GM18499 (cell line): ENCODE measurements at regions not wholly inside any gene's neighbourhood (a gene's known extent, or its start where the extent isn't known, plus 50 kb on each side); places are given as distances from the start of the nearest gene placed in this dataset.
"Not testable (repeated sequence)": the region's sequence is repeated elsewhere in the genome, so short reads cannot be mapped to it uniquely, and the experiment has no call there.

Source experiments
- ATAC-seq: cut with Tn5 transposase; IDR thresholded peaks from one replicate; pipeline ENCODE4 v1.9.1; 2021; ENCODE audit warnings: moderate number of reproducible peaks; ENCODE audit not compliant: insufficient read depth, unreplicated experiment

GRCh38 chr14:53751650-53752049, 205.0 kb downstream of the BMP4 start:
- no peak for ATAC-seq

DNA sequence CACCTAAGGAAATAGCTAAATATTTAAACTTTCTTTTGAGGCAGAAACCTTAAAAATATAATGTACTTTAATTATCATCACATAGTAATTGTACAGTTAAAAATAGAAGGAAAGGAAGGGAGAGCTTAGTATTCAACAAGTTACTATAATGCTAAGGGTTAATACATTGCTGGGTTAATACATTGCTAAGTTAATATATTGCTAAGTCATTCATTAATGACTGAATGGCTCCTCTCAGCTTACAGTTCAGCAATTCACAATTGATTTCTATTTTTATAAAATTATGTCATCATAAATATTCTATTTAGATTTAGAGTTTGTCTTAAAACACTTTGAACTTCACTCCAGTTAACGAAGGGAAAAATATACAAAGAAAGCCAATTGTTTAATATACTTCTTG, 207.9 kb downstream of the BMP4 start:
- ATAC-seq = no peak

DNA sequence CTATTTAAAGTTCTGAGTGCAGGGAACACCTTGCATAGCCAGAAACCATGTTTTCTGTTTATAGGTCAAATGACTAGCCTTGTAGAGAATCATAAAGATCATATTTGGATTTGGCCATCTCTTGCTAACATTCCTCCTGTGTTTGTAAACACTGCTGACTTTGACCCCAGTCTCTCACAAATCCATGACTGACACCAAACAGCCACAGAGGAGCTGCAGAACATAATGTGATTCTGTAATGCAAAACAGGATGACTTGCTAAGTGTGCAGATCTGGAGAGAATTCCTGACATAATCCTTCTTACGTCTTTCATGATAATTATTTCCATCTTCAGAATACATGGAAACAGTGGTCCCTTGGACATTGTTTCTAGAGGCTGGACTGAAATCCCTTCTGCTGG, 211.8 kb downstream of the BMP4 start:
- ATAC-seq = no peak

GRCh38 chr14:53743371-53743770, 213.3 kb downstream of the BMP4 start:
- ATAC-seq = no peak

GRCh38 chr14:53742233-53742620, 214.4 kb downstream of the BMP4 start:
- ATAC-seq = no peak

DNA sequence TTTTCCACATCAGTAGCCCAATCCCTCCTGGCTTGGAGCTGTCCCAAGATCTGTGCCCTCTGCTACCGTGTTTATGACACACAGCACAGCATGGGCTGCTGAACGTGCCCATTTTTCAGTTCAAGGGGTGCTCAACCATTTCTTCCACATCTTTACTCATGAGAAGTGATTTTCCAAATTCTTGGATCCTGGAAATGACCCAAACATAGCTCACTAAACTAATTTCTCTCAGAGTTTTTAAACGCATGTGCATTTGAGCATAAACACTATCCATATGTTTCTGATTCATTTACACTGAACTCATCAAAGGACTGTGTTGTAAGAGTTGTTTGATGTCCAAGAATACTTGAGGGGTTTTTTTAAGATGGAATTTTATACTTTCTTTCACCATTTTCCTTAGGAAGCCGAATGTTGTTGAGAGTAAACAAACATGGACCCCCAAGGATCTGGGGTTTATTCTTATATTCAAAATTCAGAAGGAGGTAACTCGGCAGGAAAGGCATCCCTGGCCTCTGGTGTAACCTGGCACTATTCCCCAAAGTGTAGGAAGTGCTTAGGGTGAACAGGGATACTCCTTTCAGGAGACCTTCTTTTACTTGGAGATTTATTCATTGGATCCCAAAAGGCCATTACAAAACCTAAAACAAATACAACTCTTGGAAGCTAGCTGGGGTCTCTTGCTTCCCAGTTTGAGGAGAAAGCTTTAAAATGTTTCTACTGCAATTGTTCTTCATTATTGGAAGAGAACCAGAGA, 215.0 kb downstream of the BMP4 start:
- no peak for ATAC-seq

- no peak for ATAC-seq
These were observed 216.1 kb downstream of the BMP4 start for GRCh38 chr14:53740570-53740969.

GRCh38 chr14:53735916-53736315, 220.7 kb downstream of the BMP4 start:
- no peak for ATAC-seq

- no peak for ATAC-seq
These were observed 233.4 kb downstream of the BMP4 start for GRCh38 chr14:53723221-53723620.

DNA sequence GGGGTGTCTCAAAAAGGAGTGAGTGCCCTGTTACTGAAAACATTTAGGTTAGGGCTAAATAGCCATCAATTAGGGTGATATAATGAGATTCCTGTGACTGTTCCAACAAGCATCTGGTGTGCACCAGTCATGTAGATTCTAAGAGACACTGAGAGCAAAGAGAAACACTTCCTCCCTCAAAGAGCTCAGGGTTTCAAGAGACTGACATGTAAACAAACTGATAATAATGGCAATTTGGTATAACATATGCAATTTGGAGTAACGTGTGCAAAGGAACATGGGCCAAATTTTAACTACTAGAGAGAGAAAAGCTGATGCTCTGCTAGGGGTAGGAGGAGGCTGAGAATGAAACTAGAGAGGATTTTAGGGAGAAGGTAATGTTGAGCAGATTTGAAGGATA, 237.1 kb downstream of the BMP4 start:
- ATAC-seq = no peak

- ATAC-seq = no peak
These were observed 240.0 kb downstream of the BMP4 start for GRCh38 chr14:53716578-53716977.

DNA sequence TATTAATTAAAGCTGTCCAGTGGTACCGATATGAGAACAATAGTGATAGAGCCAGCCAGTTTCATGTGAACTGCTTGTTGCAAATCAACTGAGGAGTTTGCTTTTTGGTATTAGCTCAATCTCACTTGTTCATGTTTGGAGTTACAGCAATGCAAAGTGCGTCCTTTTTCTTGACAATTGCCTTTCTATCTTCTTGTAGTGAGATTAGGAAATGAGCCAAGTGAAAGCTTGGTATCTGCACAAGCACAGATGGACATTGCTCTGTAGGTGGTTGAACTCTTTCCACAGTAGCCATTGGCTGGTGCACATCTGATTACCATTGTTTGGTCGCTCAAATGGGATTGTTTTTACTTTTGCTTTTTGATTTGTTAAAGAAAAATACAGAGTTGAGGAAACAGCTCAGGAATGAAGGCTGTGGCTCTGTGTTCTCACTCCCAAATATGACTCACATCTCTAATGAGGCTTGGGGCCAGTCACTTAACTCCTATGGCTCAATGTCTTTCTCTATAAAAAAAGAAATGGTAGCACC, 241.4 kb downstream of the BMP4 start:
- ATAC-seq = no peak

DNA sequence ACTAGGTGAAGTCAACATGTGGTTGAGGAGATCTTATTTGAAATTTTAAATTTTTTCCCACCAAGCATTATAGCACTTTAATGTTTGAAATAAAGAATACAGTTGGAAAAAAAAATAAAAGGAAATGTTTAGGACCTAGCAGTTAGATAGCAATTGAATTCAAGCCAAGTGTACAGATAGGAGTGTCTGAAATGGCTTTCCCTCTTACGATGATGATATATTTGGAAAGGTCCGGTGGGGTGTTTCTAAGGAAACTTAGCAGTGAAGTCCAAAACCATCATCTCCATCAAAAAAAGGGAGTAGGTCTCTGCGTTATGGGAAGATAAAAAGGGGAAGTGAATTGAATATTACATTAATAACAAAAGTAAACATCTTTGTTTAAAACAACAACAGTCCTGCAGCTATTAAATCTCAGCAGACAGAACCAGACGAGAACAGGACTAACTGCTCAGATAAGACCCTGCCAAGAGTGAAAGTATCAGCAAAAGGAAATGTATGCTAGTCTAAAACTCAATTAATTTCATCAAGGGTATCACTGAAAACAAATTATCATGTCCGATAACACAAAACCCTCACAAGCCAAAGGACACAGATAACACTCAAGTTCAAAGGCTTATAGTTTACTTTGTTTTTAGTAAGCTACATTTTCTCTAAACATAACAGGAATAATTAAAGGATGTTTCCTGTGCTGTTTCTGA, 242.0 kb downstream of the BMP4 start:
- no peak for ATAC-seq

- ATAC-seq = not testable (repeated sequence)
These were observed 243.7 kb downstream of the BMP4 start for GRCh38 chr14:53712901-53713300.

- no peak for ATAC-seq
These were observed 245.4 kb downstream of the BMP4 start for GRCh38 chr14:53711205-53711604.

- no peak for ATAC-seq
These were observed 246.0 kb downstream of the BMP4 start for GRCh38 chr14:53710615-53711014.

- no peak for ATAC-seq
These were observed 247.2 kb downstream of the BMP4 start for GRCh38 chr14:53709381-53709780.

DNA sequence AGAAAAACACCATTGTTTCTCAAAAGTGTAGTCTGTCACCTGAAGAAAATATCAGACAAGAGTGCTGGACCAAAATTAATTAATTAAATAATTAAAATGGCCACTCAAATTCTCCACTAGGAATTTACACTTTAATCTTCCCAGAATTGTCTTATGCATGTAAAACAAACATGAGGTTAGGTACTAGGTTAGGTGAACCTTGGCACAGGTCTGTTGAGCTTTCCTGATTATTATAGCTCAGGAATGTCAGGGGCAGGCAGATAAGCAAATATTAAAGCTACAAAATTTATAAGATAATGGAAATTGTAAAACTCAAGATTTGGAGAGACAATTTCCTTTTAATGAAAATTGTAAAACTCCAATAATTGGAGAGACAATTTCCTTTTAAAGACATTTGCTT, 253.2 kb downstream of the BMP4 start:
- ATAC-seq = no peak

- no peak for ATAC-seq
These were observed 255.3 kb downstream of the BMP4 start for GRCh38 chr14:53701108-53701875.

DNA sequence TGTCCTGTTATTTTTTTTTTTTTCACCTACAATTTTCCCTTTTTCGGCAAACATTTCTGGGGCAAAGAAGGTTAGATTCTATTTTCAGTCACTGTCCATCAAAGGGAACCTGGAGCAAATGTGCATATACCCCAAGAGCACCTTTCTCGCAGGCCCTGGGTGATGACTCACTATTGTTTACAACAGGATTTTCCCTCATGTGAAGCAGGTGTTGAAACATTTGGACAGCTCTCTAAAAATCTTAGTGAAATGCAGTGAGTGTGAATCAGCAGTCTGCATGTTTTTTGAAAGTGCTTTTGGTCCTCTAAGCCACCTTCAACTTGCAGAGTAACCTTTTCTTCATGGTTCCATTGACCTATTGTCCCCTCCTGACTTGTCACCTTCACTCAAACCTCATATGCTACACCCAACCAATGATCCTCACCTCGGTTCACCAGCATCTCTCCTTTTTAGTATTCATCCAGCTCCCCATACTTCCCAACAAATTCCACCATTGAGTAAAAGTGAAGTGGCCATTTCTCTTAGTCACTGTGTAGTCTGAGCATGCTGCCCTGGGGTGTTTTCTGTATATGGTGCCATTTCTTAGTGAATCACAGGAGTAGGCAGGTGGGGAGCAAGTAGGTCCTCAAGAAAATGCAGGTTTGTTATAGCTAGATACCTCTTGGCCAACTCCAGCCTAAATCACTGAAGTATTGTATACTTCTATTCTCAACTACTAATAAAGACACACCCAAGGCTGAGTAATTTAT, 260.2 kb downstream of the BMP4 start:
- ATAC-seq = no peak
